ENCODE measurements at regions not wholly inside any gene's neighbourhood (a gene's known extent, or its start where the extent isn't known, plus 50 kb on each side); places are given as distances from the start of the nearest gene placed in this dataset.

GRCh38 chr5:116719106-116719505 is 144.5 kb upstream of the SEMA6A start:
- H2AK5ac ChIP-seq (ENCODE audit: insufficient read length, low read length), result no peak overlapping the region

More at GRCh38 chr5:116719106-116719505, 144.5 kb upstream of the SEMA6A start:
- H3K4me2 ChIP-seq (ENCODE audit: insufficient read depth, insufficient read length, low read length), result no peak overlapping the region
- no peak for DNase-seq
- no peak overlapping the region for H3K23ac ChIP-seq (ENCODE audit: insufficient read length, low read depth, low read length)
- H3K18ac ChIP-seq (ENCODE audit: insufficient read length, low read depth, low read length), result no peak overlapping the region
- H2BK20ac ChIP-seq (ENCODE audit: low read depth, low read length, poor library complexity, severe bottlenecking), result no peak overlapping the region
- H3K36me3 Mint-ChIP-seq (ENCODE audit: insufficient read depth in 1 of 3, low read depth in 3 of 3), result peaks cover 0 to 4% (median 4%) of the 10 kb centered on the region in 3 experiments; a peak in 3 of 7 replicates
- no peak for TF ChIP-seq CTCF (conservative IDR thresholded peaks at IDR 0.05)
- no peak overlapping the region for H2AFZ ChIP-seq (ENCODE audit: low read length)
- H3K4me3 Mint-ChIP-seq, result no peak overlapping the region
- no peak overlapping the region for H3K56ac ChIP-seq (ENCODE audit: insufficient read length, low read depth, low read length)
- H4K91ac ChIP-seq (ENCODE audit: insufficient read length, low read depth, low read length), result no peak overlapping the region
- no peak overlapping the region for H3K4ac ChIP-seq (ENCODE audit: low read depth, low read length)
- H3K14ac ChIP-seq (ENCODE audit: insufficient read depth, low read length), result no peak overlapping the region
- peaks cover 2% of the 10 kb centered on the region; the same call in 1 of the 2 replicates for H3K27me3 Mint-ChIP-seq (ENCODE audit: low read depth)
- peaks cover 0 to 8% of the 10 kb centered on the region in 2 experiments; a peak in 2 of 5 replicates for H3K9me3 Mint-ChIP-seq
- H3K27ac ChIP-seq (ENCODE audit: insufficient read length, low read depth, low read length), result no peak overlapping the region
- no peak overlapping the region for H4K8ac ChIP-seq (replicated peaks; ENCODE audit: insufficient read length, low read depth, low read length)
- no CpG with 5 or more reads among the region's 2 CpGs for WGBS (ENCODE audit: extremely low coverage, insufficient read length, low lambda C conversion rate)
- H3K27me3 ChIP-seq (ENCODE audit: insufficient read depth, low read length), result no peaks in the 10 kb centered on the region
- H4K20me1 ChIP-seq (ENCODE audit: control insufficient read depth, insufficient read depth, insufficient read length), result no peaks in the 10 kb centered on the region
- no peak overlapping the region for H2BK5ac ChIP-seq (ENCODE audit: insufficient read length, low read length)
- no peak overlapping the region for H2BK15ac ChIP-seq (ENCODE audit: low read depth, low read length)
- H3K79me2 ChIP-seq (ENCODE audit: insufficient read depth, low read length), result no peaks in the 10 kb centered on the region
- H4K5ac ChIP-seq (ENCODE audit: insufficient read length, low read depth, low read length), result no peak overlapping the region
- no peak overlapping the region for H3T11ph ChIP-seq (ENCODE audit: low read length)
- no peaks in the 10 kb centered on the region for H3K4me1 ChIP-seq (ENCODE audit: insufficient read depth, low read length)
- no peak overlapping the region for H2BK120ac ChIP-seq (ENCODE audit: low read depth, low read length, poor library complexity, severe bottlenecking)
- peaks cover 5 to 6% of the 10 kb centered on the region in 2 experiments for H3K4me1 Mint-ChIP-seq
- no peak overlapping the region for H2BK12ac ChIP-seq (ENCODE audit: insufficient read length, low read depth, low read length)
- H3K23me2 ChIP-seq (ENCODE audit: insufficient read length, low read depth, low read length, poor library complexity, severe bottlenecking), result no peaks in the 10 kb centered on the region
- no peak overlapping the region for H3K27ac Mint-ChIP-seq
- H3K79me1 ChIP-seq (ENCODE audit: insufficient read depth, low read depth, low read length, poor library complexity, severe bottlenecking), result no peaks in the 10 kb centered on the region
- no peaks in the 10 kb centered on the region for H3K9me3 ChIP-seq (ENCODE audit: control insufficient read depth, low read depth, low read length)
- no peak overlapping the region for H3K9ac ChIP-seq (ENCODE audit: extremely low read depth, insufficient read length, low read length)
